GM12874 (cell line): ENCODE measurements at regions not wholly inside any gene's neighbourhood (a gene's known extent, or its start where the extent isn't known, plus 50 kb on each side); places are given as distances from the start of the nearest gene placed in this dataset.

Experiments
- CTCF ChIP-seq: IDR thresholded peaks from 2 replicates; pipeline ENCODE4 v1.5.1; 2011; ENCODE audit warnings: low read depth, mild to moderate bottlenecking, control low read depth, low read length, moderate library complexity; ENCODE audit not compliant: insufficient read depth

DNA sequence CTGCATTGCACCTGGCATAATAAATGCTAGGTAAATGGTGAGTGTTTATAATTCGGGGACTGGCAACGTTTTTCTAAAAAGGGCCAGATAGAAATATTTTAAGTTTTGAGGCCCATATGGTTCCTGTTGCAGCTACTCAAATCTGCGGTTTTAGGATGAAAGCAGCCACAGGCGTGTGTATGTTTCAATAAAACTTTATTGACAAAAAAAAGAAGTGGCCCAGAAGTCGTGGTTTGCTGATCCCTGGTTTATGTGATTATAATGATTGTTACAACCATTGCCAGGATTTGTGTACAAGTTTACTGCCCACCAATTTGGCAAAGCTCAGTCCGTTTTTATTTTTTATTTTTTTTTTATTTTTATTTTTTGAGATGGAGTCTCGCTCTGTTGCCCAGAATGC lies 536.1 kb downstream of the XYLT1 start:
- no peak for TF ChIP-seq CTCF

GRCh38 chr16:16937576-16937975 lies 533.2 kb downstream of the XYLT1 start:
- TF ChIP-seq CTCF, result no peak

GRCh38 chr16:16938009-16938408 lies 532.8 kb downstream of the XYLT1 start:
- no peak for TF ChIP-seq CTCF

- no peak for TF ChIP-seq CTCF
Observed at GRCh38 chr16:16938980-16939379, 531.8 kb downstream of the XYLT1 start.

DNA sequence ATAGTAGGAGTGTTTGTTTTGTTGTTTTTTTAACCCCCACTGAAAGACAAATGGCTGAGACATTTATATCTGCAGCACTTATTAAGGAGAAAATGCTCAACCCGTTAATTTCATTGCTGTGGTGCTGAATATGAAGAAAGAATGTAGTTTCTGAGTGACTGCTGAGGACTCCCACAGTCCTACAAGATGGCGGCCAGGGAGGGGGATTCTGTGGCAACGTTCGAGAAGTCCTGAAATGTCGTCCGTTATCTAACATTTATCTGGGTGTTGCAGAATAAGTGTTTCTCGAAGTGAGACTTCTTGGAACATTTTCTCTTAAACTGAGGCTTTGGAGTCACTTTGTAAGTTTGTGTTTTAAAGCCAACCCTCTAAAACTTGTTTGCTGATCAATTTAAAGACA lies 530.4 kb downstream of the XYLT1 start:
- TF ChIP-seq CTCF, result no peak

DNA sequence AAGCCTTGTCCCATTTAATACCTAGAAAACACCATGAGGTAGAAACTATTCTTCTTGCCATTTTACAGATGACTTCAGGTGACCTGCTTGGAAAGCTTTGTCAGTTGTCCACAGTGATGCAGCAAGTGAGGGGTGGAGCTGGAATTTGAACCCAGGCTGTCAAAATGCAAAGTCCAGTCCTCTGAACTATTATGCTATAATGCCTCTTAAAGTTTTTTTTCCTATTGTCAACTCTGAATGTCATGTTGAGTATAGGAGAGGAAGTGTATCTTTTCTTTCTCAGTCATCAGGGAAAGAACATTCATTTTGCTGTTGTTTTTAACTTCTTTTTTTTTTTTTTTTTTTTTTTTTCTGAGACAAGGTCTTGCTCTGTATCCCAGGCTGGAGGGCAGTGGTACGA lies 525.6 kb downstream of the XYLT1 start:
- TF ChIP-seq CTCF, result no peak

- TF ChIP-seq CTCF, result no peak
Observed at GRCh38 chr16:16956376-16956775, 514.4 kb downstream of the XYLT1 start.

GRCh38 chr16:16960785-16961184 lies 510.0 kb downstream of the XYLT1 start:
- TF ChIP-seq CTCF, result no peak
